GM12891 (cell line): ENCODE measurements at regions not wholly inside any gene's neighbourhood (a gene's known extent, or its start where the extent isn't known, plus 50 kb on each side); places are given as distances from the start of the nearest gene placed in this dataset.

Experiments
- POLR2A ChIP-seq: IDR thresholded peaks from 2 replicates; pipeline ENCODE4 v1.6.1; 2011; ENCODE audit warnings: low read depth, low read length, control low read depth
- TAF1 ChIP-seq: IDR thresholded peaks from 2 replicates; pipeline ENCODE4 v1.6.1; 2011; ENCODE audit warnings: low read depth, low read length, control low read depth

DNA sequence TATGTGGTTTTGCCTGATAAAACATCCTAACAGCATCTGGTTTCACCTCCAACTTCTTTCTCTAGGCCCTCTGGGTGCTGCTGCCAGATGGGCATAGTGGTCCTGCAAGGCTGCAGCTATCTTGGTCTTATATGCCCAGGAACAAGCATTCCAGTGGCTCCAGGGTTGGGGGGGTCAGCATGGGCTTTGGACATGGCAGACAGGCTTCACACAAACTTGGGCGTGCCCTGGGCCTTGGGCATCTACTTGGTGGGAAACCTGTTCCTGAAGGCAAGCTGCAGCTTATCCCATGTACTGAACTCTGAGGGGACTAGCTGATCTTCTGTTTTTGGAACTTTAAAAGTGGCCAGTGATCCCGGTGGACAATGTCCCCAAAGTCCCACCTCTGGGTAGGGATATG, 54.9 kb upstream of the ZNF678 start:
- TF ChIP-seq POLR2A (no peak), TAF1 (no peak)
